GM12878 (cell line): ENCODE measurements at regions not wholly inside any gene's neighbourhood (a gene's known extent, or its start where the extent isn't known, plus 50 kb on each side); places are given as distances from the start of the nearest gene placed in this dataset.

Experiments
- ATAC-seq: fragments of 200-7000 bp; cut with Tn5 transposase; 3 replicates; pipeline ENCODE4 v1.9.1; 2020; ENCODE audit warnings: mild to moderate bottlenecking, moderate library complexity
- BruUV-seq: library from RNA; stranded (reverse); fragments of 400-500 nt; replicated peaks from 2 replicates; lab custom pipeline; 2021; lab: Mats Ljungman, UMichigan
- CTCF ChIA-PET: fragments of 300-600 bp; sonication (Branson Sonifier 250); formaldehyde crosslinking; extraction: SDS; loops from one replicate; lab custom pipeline; 2021; ENCODE audit warnings: inconsistent platforms; lab: Yijun Ruan, JAX
- POLR2A ChIA-PET: fragments of 350-600 bp; formaldehyde crosslinking; extraction: SDS; loops from one replicate; lab custom pipeline; 2021; ENCODE audit warnings: inconsistent platforms; lab: Charles Lee
- RAD21 ChIA-PET: fragments of 300-600 bp; sonication (Branson Sonifier 250); formaldehyde crosslinking; loops from one replicate; lab custom pipeline; 2023; ENCODE audit warnings: antibody characterized with exemption; ENCODE audit not compliant: unreplicated experiment; lab: Charles Lee
- SMC1A ChIA-PET: fragments of 300-600 bp; sonication (Branson Sonifier 250); formaldehyde crosslinking; loops from one replicate; lab custom pipeline; 2023; ENCODE audit not compliant: unreplicated experiment, uncharacterized antibody; lab: Charles Lee
- DNase-seq: peaks from one replicate; pipeline ENCODE4 v3.0.0-alpha.2; 2011; ENCODE audit warnings: low read depth, low spot score
- FAIRE-seq: peaks from 3 replicates; lab custom pipeline; 2011; peaks lifted over from hg19 to GRCh38; lab: Jason Lieb, UNC
- H2AFZ ChIP-seq: 2 replicates; pipeline ENCODE4 v1.6.0; 2011; ENCODE audit warnings: low read depth, low read length, control low read depth; ENCODE audit not compliant: control insufficient read depth
- H3K27ac ChIP-seq: 2 replicates; pipeline ENCODE4 v1.5.1; 2011; ENCODE audit warnings: control low read depth; ENCODE audit not compliant: control insufficient read depth, insufficient read depth
- H3K27me3 ChIP-seq, 2 experiments: replicated peaks in 1 of 2; 2 replicates each; pipeline versions ENCODE4 v1.6.0 to v1.6.1; 2011; ENCODE audit warnings: low read length in 1 of 2; ENCODE audit not compliant: control insufficient read depth in 2 of 2, insufficient read depth in 2 of 2
- H3K36me3 ChIP-seq, 2 experiments: 2 replicates each; pipeline ENCODE4 v1.5.1; 2011; ENCODE audit warnings: low read length in 1 of 2; ENCODE audit not compliant: control insufficient read depth in 2 of 2, insufficient read depth in 2 of 2
- H3K4me1 ChIP-seq: 2 replicates; pipeline ENCODE4 v1.6.1; 2011; ENCODE audit warnings: mild to moderate bottlenecking, low read length, moderate library complexity, mixed read lengths; ENCODE audit not compliant: control insufficient read depth, insufficient read depth
- H3K4me2 ChIP-seq: 2 replicates; pipeline ENCODE4 v1.6.0; 2011; ENCODE audit warnings: control low read depth; ENCODE audit not compliant: control insufficient read depth, insufficient read depth
- H3K4me3 ChIP-seq: fragments of 200-600 bp; sonication (generic); 2 replicates; pipeline ENCODE4 v1.5.1; 2016
- H3K79me2 ChIP-seq: 2 replicates; pipeline ENCODE4 v1.6.0; 2011; ENCODE audit warnings: low read length; ENCODE audit not compliant: control insufficient read depth, insufficient read depth
- H3K9ac ChIP-seq: 2 replicates; pipeline ENCODE4 v1.8.0; 2011; ENCODE audit warnings: low read length, control low read depth, mixed read lengths; ENCODE audit not compliant: control insufficient read depth, insufficient read depth
- H3K9me3 ChIP-seq: replicated peaks from 3 replicates; pipeline ENCODE4 v1.5.1; 2011; ENCODE audit warnings: mild to moderate bottlenecking, low read length; ENCODE audit not compliant: control insufficient read depth, insufficient read depth
- H4K20me1 ChIP-seq: 2 replicates; pipeline ENCODE4 v1.6.0; 2011; ENCODE audit not compliant: control insufficient read depth, insufficient read depth
- CBFB ChIP-seq: IDR thresholded peaks from 2 replicates; pipeline ENCODE4 v1.6.1; 2016; ENCODE audit warnings: antibody characterized with exemption, low read depth
- GABPA ChIP-seq: IDR thresholded peaks from 2 replicates; pipeline ENCODE4 v1.6.1; 2014; ENCODE audit warnings: antibody characterized with exemption, low read depth, mild to moderate bottlenecking, inconsistent platforms
- JUNB ChIP-seq: IDR thresholded peaks from 2 replicates; pipeline ENCODE4 v1.6.1; 2016; ENCODE audit warnings: antibody characterized with exemption, mild to moderate bottlenecking
- RELA ChIP-seq: fragments of 450-650 bp; IDR thresholded peaks from 2 replicates; pipeline ENCODE4 v1.8.0; 2014; ENCODE audit warnings: borderline replicate concordance; ENCODE audit not compliant: partially characterized antibody
- SREBF2 ChIP-seq: IDR thresholded peaks from 2 replicates; pipeline ENCODE4 v1.6.1; 2012; ENCODE audit warnings: mild to moderate bottlenecking, low read length
- YBX1 ChIP-seq: fragments of 450-650 bp; IDR thresholded peaks from 2 replicates; pipeline ENCODE4 v1.6.1; 2016; ENCODE audit warnings: antibody characterized with exemption
- YY1 ChIP-seq: IDR thresholded peaks from 2 replicates; pipeline ENCODE4 v1.6.1; 2011; ENCODE audit warnings: low read depth, mild to moderate bottlenecking, low read length
- WGBS: methylation state at CpG from one replicate; pipeline ENCODE4 v1.1.6; 2016; ENCODE audit warnings: low lambda C conversion rate; ENCODE audit not compliant: insufficient replicate concordance, insufficient coverage; ENCODE audit errors: missing lambda C conversion rate; 5-methylcytosine and 5-hydroxymethylcytosine counted together
- in situ Hi-C: fragments of 300-500 bp; cut with MboI; formaldehyde crosslinking; loops from 9 replicates; pipeline ENCODE4 v1.14.3; 2018; ENCODE audit warnings: mixed read lengths
- intact Hi-C: fragments of 100-400 bp; cut with micrococcal nuclease; formaldehyde crosslinking; loops from one replicate; pipeline ENCODE4 v1.14.2; 2022; ENCODE audit not compliant: unreplicated experiment
- TF ChIP-seq, protein P1 (sequence below): fragments of 450-650 bp; formaldehyde crosslinking; IDR thresholded peaks from 2 replicates; pipeline ENCODE4 v1.5.0; 2022; ENCODE audit warnings: mild to moderate bottlenecking, missing genetic modification characterization
- TF ChIP-seq, protein P2 (sequence below): IDR thresholded peaks from 2 replicates; pipeline ENCODE4 v1.6.1; 2012; ENCODE audit warnings: mild to moderate bottlenecking, low read depth, low read length
- TF ChIP-seq, protein P3 (sequence below): IDR thresholded peaks from 2 replicates; pipeline ENCODE4 v1.6.1; 2012; ENCODE audit warnings: low read depth, low read length, improper control_type of control experiment

DNA sequence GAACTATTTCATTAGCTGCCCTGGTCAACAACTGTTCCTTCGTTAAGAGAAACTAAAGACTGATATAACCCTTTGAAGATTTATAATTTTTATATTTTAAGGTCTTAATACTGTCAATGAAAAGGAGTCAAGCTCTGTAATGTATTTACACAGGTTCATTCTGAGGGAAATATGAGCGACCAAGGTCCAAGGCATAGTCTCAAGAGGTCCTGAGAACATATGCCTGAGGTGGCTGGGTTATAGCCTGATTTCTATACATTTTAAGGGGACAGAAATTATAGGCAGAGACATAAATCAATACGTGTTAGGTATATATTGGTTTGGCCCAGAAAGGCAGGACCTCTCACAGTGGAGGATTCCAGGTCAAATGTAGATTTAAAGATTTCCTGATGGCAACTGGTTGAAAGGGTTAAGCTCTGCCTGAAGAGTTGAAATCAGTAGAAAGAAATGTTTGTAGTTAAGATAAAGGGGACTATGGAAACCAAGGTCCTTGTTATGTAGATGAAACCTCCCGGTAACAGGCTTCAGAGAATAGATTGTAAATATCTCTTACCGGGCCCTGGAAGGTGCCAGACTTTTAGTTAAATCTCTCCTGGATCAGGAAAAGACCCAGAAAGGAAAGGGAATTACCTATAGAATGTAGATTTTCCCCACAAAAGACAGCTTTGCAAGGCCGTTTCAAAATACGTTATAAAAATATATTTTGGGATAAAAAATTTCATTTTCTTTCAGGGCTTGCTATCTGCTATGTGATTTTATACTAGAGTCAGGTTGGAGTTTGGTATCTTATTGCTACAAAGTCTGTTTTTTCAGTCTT lies 107.3 kb upstream of the PRLR start:
- ChIA-PET RAD21 (interaction anchor here (0.6 kb wide), 1 partner anchor 110 kb away, joined by 3 read pairs; no protein-coding TSS in a partner anchor), CTCF (interaction anchor here (0.5 to 1.3 kb wide), 2 partner anchors 9 to 57 kb away, joined by 5 read pairs; no protein-coding TSS in a partner anchor), SMC1A (interaction anchor here (0.7 to 7.1 kb wide), 2 partner anchors 11 to 28 kb away, joined by 3 to 45 read pairs; no protein-coding TSS in a partner anchor), POLR2A (no interaction called here)
- no peak for DNase-seq
- no TSS peak for BruUV-seq
- TF ChIP-seq CBFB (no peak), JUNB (no peak), GABPA (no peak), YBX1 (no peak), RELA (no peak), YY1 (no peak), SREBF2 (no peak)
- TF ChIP-seq, protein P1, sequence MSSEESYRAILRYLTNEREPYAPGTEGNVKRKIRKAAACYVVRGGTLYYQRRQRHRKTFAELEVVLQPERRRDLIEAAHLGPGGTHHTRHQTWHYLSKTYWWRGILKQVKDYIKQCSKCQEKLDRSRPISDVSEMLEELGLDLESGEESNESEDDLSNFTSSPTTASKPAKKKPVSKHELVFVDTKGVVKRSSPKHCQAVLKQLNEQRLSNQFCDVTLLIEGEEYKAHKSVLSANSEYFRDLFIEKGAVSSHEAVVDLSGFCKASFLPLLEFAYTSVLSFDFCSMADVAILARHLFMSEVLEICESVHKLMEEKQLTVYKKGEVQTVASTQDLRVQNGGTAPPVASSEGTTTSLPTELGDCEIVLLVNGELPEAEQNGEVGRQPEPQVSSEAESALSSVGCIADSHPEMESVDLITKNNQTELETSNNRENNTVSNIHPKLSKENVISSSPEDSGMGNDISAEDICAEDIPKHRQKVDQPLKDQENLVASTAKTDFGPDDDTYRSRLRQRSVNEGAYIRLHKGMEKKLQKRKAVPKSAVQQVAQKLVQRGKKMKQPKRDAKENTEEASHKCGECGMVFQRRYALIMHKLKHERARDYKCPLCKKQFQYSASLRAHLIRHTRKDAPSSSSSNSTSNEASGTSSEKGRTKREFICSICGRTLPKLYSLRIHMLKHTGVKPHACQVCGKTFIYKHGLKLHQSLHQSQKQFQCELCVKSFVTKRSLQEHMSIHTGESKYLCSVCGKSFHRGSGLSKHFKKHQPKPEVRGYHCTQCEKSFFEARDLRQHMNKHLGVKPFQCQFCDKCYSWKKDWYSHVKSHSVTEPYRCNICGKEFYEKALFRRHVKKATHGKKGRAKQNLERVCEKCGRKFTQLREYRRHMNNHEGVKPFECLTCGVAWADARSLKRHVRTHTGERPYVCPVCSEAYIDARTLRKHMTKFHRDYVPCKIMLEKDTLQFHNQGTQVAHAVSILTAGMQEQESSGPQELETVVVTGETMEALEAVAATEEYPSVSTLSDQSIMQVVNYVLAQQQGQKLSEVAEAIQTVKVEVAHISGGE (CRISPR knock-in tag) = no peak
- TF ChIP-seq, protein P2, sequence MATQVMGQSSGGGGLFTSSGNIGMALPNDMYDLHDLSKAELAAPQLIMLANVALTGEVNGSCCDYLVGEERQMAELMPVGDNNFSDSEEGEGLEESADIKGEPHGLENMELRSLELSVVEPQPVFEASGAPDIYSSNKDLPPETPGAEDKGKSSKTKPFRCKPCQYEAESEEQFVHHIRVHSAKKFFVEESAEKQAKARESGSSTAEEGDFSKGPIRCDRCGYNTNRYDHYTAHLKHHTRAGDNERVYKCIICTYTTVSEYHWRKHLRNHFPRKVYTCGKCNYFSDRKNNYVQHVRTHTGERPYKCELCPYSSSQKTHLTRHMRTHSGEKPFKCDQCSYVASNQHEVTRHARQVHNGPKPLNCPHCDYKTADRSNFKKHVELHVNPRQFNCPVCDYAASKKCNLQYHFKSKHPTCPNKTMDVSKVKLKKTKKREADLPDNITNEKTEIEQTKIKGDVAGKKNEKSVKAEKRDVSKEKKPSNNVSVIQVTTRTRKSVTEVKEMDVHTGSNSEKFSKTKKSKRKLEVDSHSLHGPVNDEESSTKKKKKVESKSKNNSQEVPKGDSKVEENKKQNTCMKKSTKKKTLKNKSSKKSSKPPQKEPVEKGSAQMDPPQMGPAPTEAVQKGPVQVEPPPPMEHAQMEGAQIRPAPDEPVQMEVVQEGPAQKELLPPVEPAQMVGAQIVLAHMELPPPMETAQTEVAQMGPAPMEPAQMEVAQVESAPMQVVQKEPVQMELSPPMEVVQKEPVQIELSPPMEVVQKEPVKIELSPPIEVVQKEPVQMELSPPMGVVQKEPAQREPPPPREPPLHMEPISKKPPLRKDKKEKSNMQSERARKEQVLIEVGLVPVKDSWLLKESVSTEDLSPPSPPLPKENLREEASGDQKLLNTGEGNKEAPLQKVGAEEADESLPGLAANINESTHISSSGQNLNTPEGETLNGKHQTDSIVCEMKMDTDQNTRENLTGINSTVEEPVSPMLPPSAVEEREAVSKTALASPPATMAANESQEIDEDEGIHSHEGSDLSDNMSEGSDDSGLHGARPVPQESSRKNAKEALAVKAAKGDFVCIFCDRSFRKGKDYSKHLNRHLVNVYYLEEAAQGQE = no peak
- TF ChIP-seq, protein P3, sequence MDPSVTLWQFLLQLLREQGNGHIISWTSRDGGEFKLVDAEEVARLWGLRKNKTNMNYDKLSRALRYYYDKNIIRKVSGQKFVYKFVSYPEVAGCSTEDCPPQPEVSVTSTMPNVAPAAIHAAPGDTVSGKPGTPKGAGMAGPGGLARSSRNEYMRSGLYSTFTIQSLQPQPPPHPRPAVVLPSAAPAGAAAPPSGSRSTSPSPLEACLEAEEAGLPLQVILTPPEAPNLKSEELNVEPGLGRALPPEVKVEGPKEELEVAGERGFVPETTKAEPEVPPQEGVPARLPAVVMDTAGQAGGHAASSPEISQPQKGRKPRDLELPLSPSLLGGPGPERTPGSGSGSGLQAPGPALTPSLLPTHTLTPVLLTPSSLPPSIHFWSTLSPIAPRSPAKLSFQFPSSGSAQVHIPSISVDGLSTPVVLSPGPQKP = no peak
- Histone ChIP-seq H3K4me2 (no peak overlapping the region), H2AFZ (no peak overlapping the region), H4K20me1 (no peaks in the 10 kb centered on the region), H3K36me3 (no peaks in the 10 kb centered on the region), H3K4me3 (no peak overlapping the region), H3K4me1 (no peaks in the 10 kb centered on the region), H3K9me3 (no peaks in the 10 kb centered on the region), H3K79me2 (no peaks in the 10 kb centered on the region), H3K27me3 (no peaks in the 10 kb centered on the region), H3K27ac (no peak overlapping the region), H3K9ac (no peak overlapping the region)
- intact Hi-C loops (no loop called here), in situ Hi-C loops (no loop called here)
- 30% methylated on average over 7 of the region's 7 CpGs for WGBS
- no peak for ATAC-seq
- no peak for FAIRE-seq
